Neutrophil (primary cell): ENCODE measurements at regions not wholly inside any gene's neighbourhood (a gene's known extent, or its start where the extent isn't known, plus 50 kb on each side); places are given as distances from the start of the nearest gene placed in this dataset.

Source experiments
- H3K27ac ChIP-seq: fragments of 200-600 bp; sonication (generic); 2 replicates; pipeline ENCODE4 v1.5.1; 2016; ENCODE audit warnings: mild to moderate bottlenecking, moderate library complexity
- H3K27me3 ChIP-seq: fragments of 200-600 bp; sonication (generic); 2 replicates; pipeline ENCODE4 v1.6.0; 2016; ENCODE audit warnings: mild to moderate bottlenecking
- H3K36me3 ChIP-seq: fragments of 200-600 bp; sonication (generic); 2 replicates; pipeline ENCODE4 v1.5.1; 2017
- H3K4me1 ChIP-seq, 2 experiments: fragments of 200-600 bp in 1 of 2; sonication (generic) in 1 of 2; 1 replicate in 1 of 2; 2 replicates in 1 of 2; pipeline versions ENCODE4 v1.5.1 to v1.6.1; 2013 to 2016; ENCODE audit warnings: low read depth in 1 of 2, low read length in 1 of 2, mild to moderate bottlenecking in 1 of 2, moderate library complexity in 1 of 2; ENCODE audit not compliant: control insufficient read depth in 1 of 2, insufficient read depth in 1 of 2
- H3K4me3 ChIP-seq, 2 experiments: fragments of 200-600 bp in 1 of 2; sonication (generic) in 1 of 2; 1 replicate in 1 of 2; 2 replicates in 1 of 2; pipeline ENCODE4 v1.5.1; 2013 to 2016; ENCODE audit warnings: low read depth in 1 of 2, low read length in 1 of 2, mild to moderate bottlenecking in 1 of 2, moderate library complexity in 1 of 2
- H3K9me3 ChIP-seq: fragments of 200-600 bp; sonication (generic); 2 replicates; pipeline ENCODE4 v1.5.1; 2016
- TF ChIP-seq, protein P1 (sequence below): fragments of 200-600 bp; sonication (generic); IDR thresholded peaks from 2 replicates; pipeline ENCODE4 v1.5.1; 2016; ENCODE audit warnings: antibody characterized with exemption

DNA sequence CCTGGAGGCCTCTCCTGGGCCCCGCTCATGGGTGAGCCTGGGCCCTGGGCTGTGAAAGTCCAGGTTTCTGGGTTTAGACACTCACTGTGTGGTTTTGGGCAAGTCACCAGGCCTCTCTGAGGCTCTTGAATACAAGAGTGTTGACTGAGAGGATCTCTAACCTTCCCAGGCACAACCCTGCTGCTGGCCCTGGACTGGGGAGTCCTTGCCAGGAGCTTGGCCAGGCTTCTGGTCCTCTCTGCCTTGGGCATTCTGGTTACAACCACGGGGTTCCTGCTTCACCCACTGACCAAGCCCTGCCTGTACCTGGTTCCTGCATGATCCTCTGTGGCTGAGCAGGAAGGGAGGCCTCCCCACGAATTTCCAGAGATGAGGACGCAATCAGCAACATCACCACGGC is 63.6 kb upstream of the COL13A1 start:
- H3K27me3 ChIP-seq, result no peaks in the 10 kb centered on the region
- no peaks in the 10 kb centered on the region for H3K9me3 ChIP-seq
- no peaks in the 10 kb centered on the region for H3K4me1 ChIP-seq
- no peaks in the 10 kb centered on the region for H3K36me3 ChIP-seq
- no peak overlapping the region for H3K4me3 ChIP-seq
- no peak overlapping the region for H3K27ac ChIP-seq
- TF ChIP-seq, protein P1, sequence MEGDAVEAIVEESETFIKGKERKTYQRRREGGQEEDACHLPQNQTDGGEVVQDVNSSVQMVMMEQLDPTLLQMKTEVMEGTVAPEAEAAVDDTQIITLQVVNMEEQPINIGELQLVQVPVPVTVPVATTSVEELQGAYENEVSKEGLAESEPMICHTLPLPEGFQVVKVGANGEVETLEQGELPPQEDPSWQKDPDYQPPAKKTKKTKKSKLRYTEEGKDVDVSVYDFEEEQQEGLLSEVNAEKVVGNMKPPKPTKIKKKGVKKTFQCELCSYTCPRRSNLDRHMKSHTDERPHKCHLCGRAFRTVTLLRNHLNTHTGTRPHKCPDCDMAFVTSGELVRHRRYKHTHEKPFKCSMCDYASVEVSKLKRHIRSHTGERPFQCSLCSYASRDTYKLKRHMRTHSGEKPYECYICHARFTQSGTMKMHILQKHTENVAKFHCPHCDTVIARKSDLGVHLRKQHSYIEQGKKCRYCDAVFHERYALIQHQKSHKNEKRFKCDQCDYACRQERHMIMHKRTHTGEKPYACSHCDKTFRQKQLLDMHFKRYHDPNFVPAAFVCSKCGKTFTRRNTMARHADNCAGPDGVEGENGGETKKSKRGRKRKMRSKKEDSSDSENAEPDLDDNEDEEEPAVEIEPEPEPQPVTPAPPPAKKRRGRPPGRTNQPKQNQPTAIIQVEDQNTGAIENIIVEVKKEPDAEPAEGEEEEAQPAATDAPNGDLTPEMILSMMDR, result no peak

DNA sequence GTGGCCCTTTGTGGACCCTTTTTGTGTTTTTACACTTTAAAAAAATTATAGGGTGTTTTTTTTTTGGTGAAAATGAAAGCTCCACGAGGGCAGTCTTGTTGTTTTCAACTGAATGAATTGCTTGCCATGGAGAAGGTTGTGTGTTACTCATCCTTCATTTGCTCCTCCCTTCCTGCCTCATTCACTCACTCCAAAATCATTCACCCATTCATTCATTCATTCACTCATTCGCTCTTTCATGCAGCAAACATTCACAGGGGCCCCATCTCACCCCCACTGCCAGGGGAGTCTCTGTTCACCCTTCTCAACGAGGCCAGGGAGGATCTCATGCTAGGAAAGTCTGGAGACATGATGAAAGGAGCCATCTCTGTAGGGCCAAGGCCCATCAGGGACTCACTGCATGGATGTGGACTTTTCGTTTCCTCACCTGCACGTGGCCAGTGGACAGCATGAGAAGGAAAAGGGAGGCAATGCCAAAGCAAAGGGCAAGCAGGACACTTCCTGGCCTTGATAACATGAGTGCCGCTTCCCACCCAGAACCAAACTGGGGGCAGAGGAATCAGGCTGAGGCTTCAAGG is 62.8 kb upstream of the COL13A1 start:
- Histone ChIP-seq H3K27ac (no peak overlapping the region), H3K4me3 (no peak overlapping the region), H3K36me3 (no peaks in the 10 kb centered on the region), H3K4me1 (no peaks in the 10 kb centered on the region), H3K9me3 (no peaks in the 10 kb centered on the region), H3K27me3 (no peaks in the 10 kb centered on the region)
- TF ChIP-seq, protein P1, result no peak

DNA sequence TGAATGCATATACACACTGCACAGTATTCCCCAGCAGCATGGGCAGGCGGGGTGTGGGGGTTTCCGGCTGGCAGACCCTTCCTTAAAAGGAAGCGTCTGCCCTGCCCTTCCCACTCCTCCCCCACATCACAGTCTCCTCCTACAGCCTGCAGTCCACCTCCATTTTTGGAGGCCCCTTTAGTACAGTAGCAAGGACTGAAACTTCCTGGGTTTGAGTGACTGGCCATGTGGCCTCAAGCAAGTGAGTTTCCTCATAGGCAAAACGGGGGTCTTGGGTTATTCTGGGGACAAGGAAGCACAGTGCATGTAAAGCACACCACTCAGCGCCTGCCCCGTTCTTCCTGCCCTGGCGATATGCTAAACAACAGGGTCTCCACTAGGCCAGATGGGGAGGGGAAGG is 62.1 kb upstream of the COL13A1 start:
- H3K9me3 ChIP-seq, result no peaks in the 10 kb centered on the region
- no peak overlapping the region for H3K27ac ChIP-seq
- no peak overlapping the region for H3K4me3 ChIP-seq
- peaks cover 4% of the 10 kb centered on the region for H3K27me3 ChIP-seq
- no peaks in the 10 kb centered on the region for H3K4me1 ChIP-seq
- TF ChIP-seq, protein P1, result no peak
- no peaks in the 10 kb centered on the region for H3K36me3 ChIP-seq

DNA sequence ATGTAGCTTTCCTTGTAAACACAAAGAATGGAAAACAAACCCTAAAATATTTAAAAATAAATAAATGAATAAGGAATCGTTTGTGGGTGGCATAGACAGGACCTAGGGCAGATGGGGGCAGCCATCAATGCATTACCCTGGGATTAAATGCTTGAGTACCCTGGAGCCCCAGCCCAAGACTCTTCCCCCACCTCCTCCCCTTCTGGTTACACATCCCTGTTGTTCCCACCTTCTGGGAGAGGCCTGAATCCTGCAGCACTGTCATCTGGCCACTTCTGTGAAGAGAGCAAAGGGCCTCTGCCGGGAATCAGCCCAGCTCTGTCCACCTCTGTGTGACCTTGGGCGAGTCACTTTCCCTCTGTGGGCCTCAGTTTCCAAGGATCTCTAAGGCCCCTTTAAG is 61.6 kb upstream of the COL13A1 start:
- Histone ChIP-seq H3K36me3 (no peaks in the 10 kb centered on the region), H3K9me3 (no peaks in the 10 kb centered on the region)

DNA sequence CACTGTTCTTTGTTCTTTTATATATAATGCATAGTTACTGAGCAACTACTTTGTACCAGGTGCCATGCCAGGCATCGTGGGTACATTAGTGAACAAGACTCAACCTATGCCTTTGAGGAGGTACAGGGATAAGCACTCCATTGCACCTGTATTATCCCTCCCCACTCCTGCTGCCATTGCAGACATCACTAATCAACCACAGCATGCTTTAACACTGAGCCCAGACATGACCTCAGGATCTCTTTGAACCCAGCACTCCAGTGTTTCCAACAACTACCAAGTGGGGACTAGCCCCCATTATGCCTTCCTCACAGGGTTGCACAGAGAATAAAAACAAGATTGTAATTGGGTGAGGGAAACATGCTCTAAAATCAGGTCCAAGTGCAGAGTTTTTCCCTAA is 60.5 kb upstream of the COL13A1 start:
- H3K27me3 ChIP-seq, result peaks cover 17% of the 10 kb centered on the region
- TF ChIP-seq, protein P1, result no peak
- H3K36me3 ChIP-seq, result no peaks in the 10 kb centered on the region
- no peak overlapping the region for H3K4me3 ChIP-seq
- H3K27ac ChIP-seq, result no peak overlapping the region
- no peaks in the 10 kb centered on the region for H3K4me1 ChIP-seq
- H3K9me3 ChIP-seq, result no peaks in the 10 kb centered on the region

More for the DNA sequence above, 61.6 kb upstream of the COL13A1 start:
- Histone ChIP-seq H3K4me3 (no peak overlapping the region), H3K27ac (no peak overlapping the region), H3K4me1 (no peaks in the 10 kb centered on the region), H3K27me3 (peaks cover 7% of the 10 kb centered on the region)
- TF ChIP-seq, protein P1, result no peak
